HepG2 (cell line): ENCODE measurements at regions not wholly inside any gene's neighbourhood (a gene's known extent, or its start where the extent isn't known, plus 50 kb on each side); places are given as distances from the start of the nearest gene placed in this dataset.

Experiments used
- ATAC-seq: fragments of 200-7000 bp; cut with Tn5 transposase; 3 replicates; pipeline ENCODE4 v1.9.1; 2020; ENCODE audit warnings: mild to moderate bottlenecking, moderate library complexity
- BruUV-seq: library from RNA; stranded (reverse); fragments of 400-500 nt; replicated peaks from 2 replicates; lab custom pipeline; 2021; lab: Mats Ljungman, UMichigan
- CTCF ChIA-PET: fragments of 300-600 bp; formaldehyde crosslinking; extraction: SDS; loops from one replicate; lab custom pipeline; 2021; ENCODE audit warnings: low total read pairs, inconsistent platforms, low intra/inter-chr PET ratio; lab: Yijun Ruan, JAX
- POLR2A ChIA-PET: fragments of 350-600 bp; sonication (Branson Sonifier 250); formaldehyde crosslinking; loops from one replicate; lab custom pipeline; 2020; ENCODE audit warnings: antibody characterized with exemption, inconsistent platforms; lab: Yijun Ruan, JAX
- DNase-seq: peaks from one replicate; pipeline ENCODE4 v3.0.0-alpha.2; 2015; ENCODE audit warnings: low spot score
- FAIRE-seq: peaks from 3 replicates; lab custom pipeline; 2011; peaks lifted over from hg19 to GRCh38; lab: Jason Lieb, UNC
- H2AFZ ChIP-seq: one replicate; pipeline ENCODE4 v1.6.1; 2011; ENCODE audit warnings: low read length, inconsistent platforms
- H3K27ac ChIP-seq: fragments of 300-600 bp; 3 replicates; pipeline ENCODE4 v1.8.0; 2011; ENCODE audit warnings: mixed run types, mild to moderate bottlenecking, mixed read lengths, low read length, inconsistent platforms; ENCODE audit not compliant: insufficient read depth; ENCODE audit errors: extremely low read length
- H3K27me3 ChIP-seq, 2 experiments: fragments of 200-600 bp in 1 of 2; 2 replicates in 1 of 2; 3 replicates in 1 of 2; pipeline versions ENCODE4 v1.6.0 to v1.8.0; 2011; ENCODE audit warnings: low read length in 2 of 2, mild to moderate bottlenecking in 2 of 2, moderate library complexity in 2 of 2, inconsistent platforms in 1 of 2; ENCODE audit not compliant: insufficient read depth in 2 of 2, control insufficient read depth in 1 of 2
- H3K36me3 ChIP-seq, 2 experiments: fragments of 200-600 bp in 1 of 2; replicated peaks in 1 of 2; 2 replicates in 1 of 2; 3 replicates in 1 of 2; pipeline versions ENCODE4 v1.5.1 to v1.8.0; 2011; ENCODE audit warnings: low read length in 2 of 2, inconsistent platforms in 1 of 2; ENCODE audit not compliant: insufficient read depth in 2 of 2, control insufficient read depth in 1 of 2
- H3K4me1 ChIP-seq: 2 replicates; pipeline ENCODE4 v1.5.1; 2012; ENCODE audit warnings: low read length, inconsistent platforms; ENCODE audit not compliant: insufficient read depth
- H3K4me2 ChIP-seq: 2 replicates; pipeline ENCODE4 v1.6.0; 2011; ENCODE audit warnings: low read depth, low read length, inconsistent platforms
- H3K4me3 ChIP-seq, 3 experiments: fragments of 200-600 bp in 1 of 3; sonication (generic), shearing (Covaris generic) in 1 of 3; replicated peaks in 1 of 3; 2 replicates each; pipeline ENCODE4 v1.5.1; 2011 to 2016; ENCODE audit warnings: low read length in 3 of 3, inconsistent platforms in 2 of 3, low read depth in 2 of 3, mild to moderate bottlenecking in 2 of 3, control low read depth in 1 of 3, mixed read lengths in 1 of 3; ENCODE audit not compliant: insufficient read depth in 1 of 3
- H3K79me2 ChIP-seq: one replicate; pipeline ENCODE4 v1.6.1; 2011; ENCODE audit warnings: low read length, inconsistent platforms; ENCODE audit not compliant: insufficient read depth
- H3K9ac ChIP-seq: 2 replicates; pipeline ENCODE4 v1.6.0; 2011; ENCODE audit warnings: mild to moderate bottlenecking, low read depth, low read length, inconsistent platforms; ENCODE audit not compliant: insufficient read depth
- H3K9me3 ChIP-seq: 2 replicates; pipeline ENCODE4 v1.5.1; 2012; ENCODE audit warnings: mild to moderate bottlenecking, low read length
- H4K20me1 ChIP-seq: 2 replicates; pipeline ENCODE4 v1.6.0; 2011; ENCODE audit warnings: inconsistent platforms, mild to moderate bottlenecking, low read length, moderate library complexity; ENCODE audit not compliant: insufficient read depth
- HMG20B ChIP-seq: conservative IDR thresholded peaks from 2 replicates; pipeline ENCODE4 v1.6.1; 2016; ENCODE audit warnings: missing genetic modification reagents, missing compliant biosample characterization
- KLF16 ChIP-seq, 2 experiments: sonication (generic) in 1 of 2; formaldehyde crosslinking in 1 of 2; IDR thresholded peaks; 2 replicates each; pipeline versions ENCODE4 v1.6.1 to v1.8.0; 2016 to 2023; ENCODE audit warnings: missing genetic modification reagents in 2 of 2, missing compliant biosample characterization in 1 of 2
- MAZ ChIP-seq, 2 experiments: sonication (generic) in 1 of 2; formaldehyde crosslinking in 1 of 2; IDR thresholded peaks; 2 replicates each; pipeline versions ENCODE4 v1.5.0 to v1.6.1; 2012 to 2020; ENCODE audit warnings: low read depth in 2 of 2, mild to moderate bottlenecking in 2 of 2, borderline replicate concordance in 1 of 2, improper control_type of control experiment in 1 of 2, low read length in 1 of 2, missing genetic modification reagents in 1 of 2, moderate library complexity in 1 of 2
- MYNN ChIP-seq: sonication (generic); formaldehyde crosslinking; IDR thresholded peaks from 2 replicates; pipeline ENCODE4 v1.4.0; 2020; ENCODE audit warnings: mild to moderate bottlenecking, low read depth, missing genetic modification reagents
- NR1H2 ChIP-seq: sonication (generic); formaldehyde crosslinking; IDR thresholded peaks from 2 replicates; pipeline ENCODE4 v1.8.1; 2022; ENCODE audit warnings: low read depth, missing genetic modification reagents, borderline replicate concordance
- SATB2 ChIP-seq: sonication (generic); formaldehyde crosslinking; IDR thresholded peaks from 2 replicates; pipeline ENCODE4 v1.5.0; 2020; ENCODE audit warnings: missing genetic modification reagents
- SMYD3 ChIP-seq: sonication (generic); formaldehyde crosslinking; IDR thresholded peaks from 2 replicates; pipeline ENCODE4 v1.8.1; 2023; ENCODE audit warnings: mild to moderate bottlenecking, missing genetic modification reagents
- SNAPC2 ChIP-seq: sonication (generic); formaldehyde crosslinking; IDR thresholded peaks from 2 replicates; pipeline ENCODE4 v1.8.1; 2022; ENCODE audit warnings: mild to moderate bottlenecking, missing genetic modification reagents
- SUZ12 ChIP-seq: fragments of 150-350 bp; IDR thresholded peaks from 2 replicates; pipeline ENCODE4 v1.6.1; 2014; ENCODE audit warnings: low read depth, low read length
- TOPORS ChIP-seq: sonication (generic); formaldehyde crosslinking; IDR thresholded peaks from 2 replicates; pipeline ENCODE4 v1.8.0; 2023; ENCODE audit warnings: mild to moderate bottlenecking, missing genetic modification reagents
- ZNF136 ChIP-seq: sonication (generic); formaldehyde crosslinking; IDR thresholded peaks from 2 replicates; pipeline ENCODE4 v1.8.1; 2022; ENCODE audit warnings: low read depth, mild to moderate bottlenecking, moderate library complexity, missing genetic modification reagents
- ZNF225 ChIP-seq: sonication (generic); formaldehyde crosslinking; IDR thresholded peaks from 2 replicates; pipeline ENCODE4 v1.4.0; 2020; ENCODE audit warnings: mild to moderate bottlenecking, missing genetic modification reagents
- ZNF800 ChIP-seq: sonication (generic); formaldehyde crosslinking; IDR thresholded peaks from 2 replicates; pipeline ENCODE4 v1.4.0; 2020; ENCODE audit warnings: missing genetic modification reagents
- ZSCAN20 ChIP-seq: sonication (generic); formaldehyde crosslinking; IDR thresholded peaks from 2 replicates; pipeline ENCODE4 v1.4.0; 2020; ENCODE audit warnings: missing genetic modification reagents, mild to moderate bottlenecking, borderline replicate concordance
- WGBS: methylation state at CpG from one replicate; pipeline ENCODE4 v1.1.6; 2017; ENCODE audit warnings: low lambda C conversion rate; 5-methylcytosine and 5-hydroxymethylcytosine counted together
- in situ Hi-C: cut with HindIII; loops from 2 replicates; pipeline ENCODE4 v1.10.0; 2017; ENCODE audit warnings: low pct_unique_long_range_greater_than_20kb; ENCODE audit not compliant: extremely low pct_ligation_motif_present
- intact Hi-C: fragments of 100-400 bp; cut with micrococcal nuclease; formaldehyde crosslinking; loops from one replicate; pipeline ENCODE4 v1.10.0; 2022; ENCODE audit not compliant: unreplicated experiment
- TF ChIP-seq, protein P1 (sequence below): sonication (generic); formaldehyde crosslinking; IDR thresholded peaks from 2 replicates; pipeline ENCODE4 v1.5.0; 2020; ENCODE audit warnings: missing genetic modification reagents, mild to moderate bottlenecking, borderline replicate concordance
- TF ChIP-seq, protein P2 (sequence below): sonication (generic); formaldehyde crosslinking; IDR thresholded peaks from 2 replicates; pipeline ENCODE4 v1.5.1; 2020; ENCODE audit warnings: mild to moderate bottlenecking, missing genetic modification reagents, borderline replicate concordance

GRCh38 chr3:34783876-34784275 is 855.4 kb upstream of the ARPP21 start:
- in situ Hi-C loops (no loop called here), intact Hi-C loops (no loop called here)
- Histone ChIP-seq H3K79me2 (no peaks in the 10 kb centered on the region), H3K27ac (no peak overlapping the region), H3K9ac (no peak overlapping the region), H3K4me3 (no peak overlapping the region), H3K4me2 (no peak overlapping the region), H3K4me1 (no peaks in the 10 kb centered on the region), H4K20me1 (no peaks in the 10 kb centered on the region), H3K27me3 (no peaks in the 10 kb centered on the region), H3K36me3 (no peaks in the 10 kb centered on the region), H3K9me3 (no peaks in the 10 kb centered on the region; the same call in none of the 2 replicates), H2AFZ (no peak overlapping the region)
- CTCF ChIA-PET, result no interaction called here
- FAIRE-seq (no peak), ATAC-seq (no peak), DNase-seq (no peak)
- TF ChIP-seq, protein P1, sequence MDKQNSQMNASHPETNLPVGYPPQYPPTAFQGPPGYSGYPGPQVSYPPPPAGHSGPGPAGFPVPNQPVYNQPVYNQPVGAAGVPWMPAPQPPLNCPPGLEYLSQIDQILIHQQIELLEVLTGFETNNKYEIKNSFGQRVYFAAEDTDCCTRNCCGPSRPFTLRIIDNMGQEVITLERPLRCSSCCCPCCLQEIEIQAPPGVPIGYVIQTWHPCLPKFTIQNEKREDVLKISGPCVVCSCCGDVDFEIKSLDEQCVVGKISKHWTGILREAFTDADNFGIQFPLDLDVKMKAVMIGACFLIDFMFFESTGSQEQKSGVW (CRISPR knock-in tag), result no peak
- TF ChIP-seq SUZ12 (no peak), SNAPC2 (CRISPR knock-in tag) (no peak), TOPORS (CRISPR knock-in tag) (no peak)
- no TSS peak for BruUV-seq
- POLR2A ChIA-PET, result no interaction called here

DNA sequence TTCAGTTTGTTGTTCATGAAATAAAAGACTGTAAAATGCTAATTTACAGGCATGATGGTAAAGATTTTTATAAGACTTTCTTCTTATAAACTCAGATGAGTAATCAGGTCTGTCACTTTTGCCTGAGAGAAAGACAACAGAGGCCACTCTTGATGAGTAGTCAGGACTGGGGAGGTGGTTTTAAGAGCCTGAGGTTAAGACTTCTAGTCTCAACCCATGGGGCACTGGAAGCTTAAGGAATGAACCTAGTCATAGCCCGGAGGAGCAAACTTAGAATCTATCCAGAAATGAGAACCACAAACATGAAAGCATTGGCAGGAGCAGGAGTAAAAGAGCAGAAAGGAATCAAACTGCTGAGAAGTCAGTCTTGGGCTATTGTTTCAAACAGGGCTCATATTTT is 846.3 kb upstream of the ARPP21 start:
- H3K9ac ChIP-seq, result no peak overlapping the region
- H3K4me1 ChIP-seq, result no peaks in the 10 kb centered on the region
- no peaks in the 10 kb centered on the region for H3K27me3 ChIP-seq
- FAIRE-seq, result no peak
- no peak for ATAC-seq
- no TSS peak for BruUV-seq
- CTCF ChIA-PET, result no interaction called here
- 0% methylated on average over 1 of the region's 1 CpG for WGBS
- in situ Hi-C loops (no loop called here), intact Hi-C loops (no loop called here)
- peaks cover 48% of the 10 kb centered on the region for H3K9me3 ChIP-seq
- no peak overlapping the region for H3K27ac ChIP-seq
- no peaks in the 10 kb centered on the region for H4K20me1 ChIP-seq
- H3K79me2 ChIP-seq, result no peaks in the 10 kb centered on the region
- POLR2A ChIA-PET, result no interaction called here
- DNase-seq, result no peak
- H3K4me2 ChIP-seq, result no peak overlapping the region
- no peak overlapping the region for H2AFZ ChIP-seq
- H3K36me3 ChIP-seq, result no peaks in the 10 kb centered on the region
- H3K4me3 ChIP-seq, result no peak overlapping the region
- no peak for TF ChIP-seq SATB2 (CRISPR knock-in tag)
- no peak for TF ChIP-seq MYNN
- TF ChIP-seq, protein P2, sequence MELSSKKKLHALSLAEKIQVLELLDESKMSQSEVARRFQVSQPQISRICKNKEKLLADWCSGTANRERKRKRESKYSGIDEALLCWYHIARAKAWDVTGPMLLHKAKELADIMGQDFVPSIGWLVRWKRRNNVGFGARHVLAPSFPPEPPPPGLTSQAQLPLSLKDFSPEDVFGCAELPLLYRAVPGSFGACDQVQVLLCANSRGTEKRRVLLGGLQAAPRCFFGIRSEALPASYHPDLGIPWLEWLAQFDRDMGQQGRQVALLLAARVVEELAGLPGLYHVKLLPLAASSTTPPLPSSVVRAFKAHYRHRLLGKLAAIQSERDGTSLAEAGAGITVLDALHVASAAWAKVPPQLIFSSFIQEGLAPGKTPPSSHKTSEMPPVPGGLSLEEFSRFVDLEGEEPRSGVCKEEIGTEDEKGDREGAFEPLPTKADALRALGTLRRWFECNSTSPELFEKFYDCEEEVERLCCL (CRISPR knock-in tag), result no peak
- TF ChIP-seq ZNF800 (CRISPR knock-in tag), result no peak
- TF ChIP-seq ZNF225, result no peak
- TF ChIP-seq ZSCAN20 (CRISPR knock-in tag), result no peak
- TF ChIP-seq KLF16 (CRISPR knock-in tag; IDR thresholded peaks at IDR 0.05), result no peak
- TF ChIP-seq NR1H2, result no peak
- TF ChIP-seq HMG20B (CRISPR knock-in tag), result no peak
- TF ChIP-seq SMYD3 (CRISPR knock-in tag), result no peak
- TF ChIP-seq ZNF136 (CRISPR knock-in tag), result no peak
- no peak for TF ChIP-seq MAZ (IDR thresholded peaks at IDR 0.05; ENCODE audit: borderline replicate concordance, low read depth, low read length)
- TF ChIP-seq MAZ (CRISPR knock-in tag; IDR thresholded peaks at IDR 0.05; ENCODE audit: low read depth), result no peak
